HEK293 (cell line): ENCODE measurements at regions not wholly inside any gene's neighbourhood (a gene's known extent, or its start where the extent isn't known, plus 50 kb on each side); places are given as distances from the start of the nearest gene placed in this dataset.

Source experiments
- CTCF ChIA-PET: fragments of 350-600 bp; formaldehyde crosslinking; extraction: SDS; loops from one replicate; lab custom pipeline; 2021; ENCODE audit warnings: antibody characterized with exemption; lab: Yijun Ruan, JAX
- POLR2A ChIA-PET: fragments of 300-600 bp; formaldehyde crosslinking; extraction: SDS; loops from one replicate; lab custom pipeline; 2020; ENCODE audit warnings: antibody characterized with exemption, inconsistent platforms; lab: Yijun Ruan, JAX
- H3K27ac ChIP-seq: fragments of 200-500 bp; sonication (Bioruptor generic); 2 replicates; pipeline ENCODE4 v1.5.1; 2014; ENCODE audit warnings: low read depth, low read length, control low read depth, inconsistent platforms; ENCODE audit errors: extremely low read depth
- H3K36me3 ChIP-seq, 2 experiments: fragments of 200-500 bp in 1 of 2; sonication (Bioruptor generic) in 1 of 2; 1 replicate in 1 of 2; 2 replicates in 1 of 2; pipeline ENCODE4 v1.5.1; 2014 to 2017; ENCODE audit warnings: inconsistent platforms in 2 of 2, low read length in 2 of 2; ENCODE audit not compliant: control insufficient read depth in 2 of 2, insufficient read depth in 1 of 2
- H3K4me1 ChIP-seq: fragments of 200-500 bp; sonication (Bioruptor generic); 2 replicates; pipeline ENCODE4 v1.5.1; 2014; ENCODE audit warnings: mild to moderate bottlenecking, low read length, inconsistent platforms; ENCODE audit not compliant: control insufficient read depth, insufficient read depth
- H3K4me3 ChIP-seq: 2 replicates; pipeline ENCODE4 v1.5.1; 2011; ENCODE audit warnings: low read depth, mild to moderate bottlenecking, control low read depth, low read length, moderate library complexity
- H3K9me3 ChIP-seq: fragments of 200-500 bp; sonication (Bioruptor generic); 2 replicates; pipeline ENCODE4 v1.5.1; 2014; ENCODE audit warnings: low read depth, low read length, inconsistent platforms; ENCODE audit not compliant: control insufficient read depth, insufficient read depth
- CTCF ChIP-seq: fragments of 450-650 bp; formaldehyde crosslinking; IDR thresholded peaks from 2 replicates; pipeline ENCODE4 v1.5.1; 2016; ENCODE audit warnings: missing biosample characterization, missing genetic modification characterization
- PRDM10 ChIP-seq: fragments of 450-650 bp; formaldehyde crosslinking; IDR thresholded peaks from 2 replicates; pipeline ENCODE4 v1.5.1; 2016; ENCODE audit warnings: missing biosample characterization, missing genetic modification characterization
- SALL2 ChIP-seq: fragments of 450-650 bp; formaldehyde crosslinking; IDR thresholded peaks from 2 replicates; pipeline ENCODE4 v1.5.0; 2017; ENCODE audit warnings: missing biosample characterization, mild to moderate bottlenecking, missing genetic modification characterization, borderline replicate concordance
- SCRT2 ChIP-seq: fragments of 450-650 bp; formaldehyde crosslinking; IDR thresholded peaks from 2 replicates; pipeline ENCODE4 v1.5.1; 2016; ENCODE audit warnings: missing biosample characterization, missing genetic modification characterization
- ZBTB26 ChIP-seq: fragments of 450-650 bp; formaldehyde crosslinking; optimal IDR thresholded peaks from 2 replicates; pipeline ENCODE3; 2016; ENCODE audit warnings: missing biosample characterization, mild to moderate bottlenecking, missing genetic modification characterization
- ZBTB48 ChIP-seq: fragments of 450-650 bp; formaldehyde crosslinking; IDR thresholded peaks from 2 replicates; pipeline ENCODE4 v1.5.1; 2016; ENCODE audit warnings: missing biosample characterization, missing genetic modification characterization
- ZBTB8A ChIP-seq: fragments of 450-650 bp; formaldehyde crosslinking; IDR thresholded peaks from 2 replicates; pipeline ENCODE4 v1.5.1; 2016; ENCODE audit warnings: missing biosample characterization, missing genetic modification characterization
- ZIC2 ChIP-seq: fragments of 450-650 bp; formaldehyde crosslinking; IDR thresholded peaks from 2 replicates; pipeline ENCODE4 v1.5.1; 2016; ENCODE audit warnings: missing biosample characterization, missing genetic modification characterization
- ZNF157 ChIP-seq: fragments of 450-650 bp; formaldehyde crosslinking; IDR thresholded peaks from 2 replicates; pipeline ENCODE4 v1.5.1; 2016; ENCODE audit warnings: missing biosample characterization, missing genetic modification characterization
- ZNF18 ChIP-seq: fragments of 450-650 bp; formaldehyde crosslinking; IDR thresholded peaks from 2 replicates; pipeline ENCODE4 v1.5.1; 2016; ENCODE audit warnings: missing biosample characterization, missing genetic modification characterization
- ZNF350 ChIP-seq: fragments of 450-650 bp; formaldehyde crosslinking; IDR thresholded peaks from 2 replicates; pipeline ENCODE4 v1.5.0; 2017; ENCODE audit warnings: missing biosample characterization, mild to moderate bottlenecking, missing genetic modification characterization
- ZNF362 ChIP-seq: fragments of 450-650 bp; formaldehyde crosslinking; IDR thresholded peaks from 2 replicates; pipeline ENCODE4 v1.5.1; 2016; ENCODE audit warnings: missing biosample characterization, missing genetic modification characterization
- ZNF366 ChIP-seq: fragments of 450-650 bp; formaldehyde crosslinking; conservative IDR thresholded peaks from 2 replicates; pipeline ENCODE4 v1.5.1; 2016; ENCODE audit warnings: missing biosample characterization, missing genetic modification characterization
- ZNF37A ChIP-seq: fragments of 450-650 bp; IDR thresholded peaks from 2 replicates; pipeline ENCODE4 v1.5.1; 2018; ENCODE audit warnings: missing biosample characterization, missing genetic modification characterization
- ZNF555 ChIP-seq: fragments of 450-650 bp; formaldehyde crosslinking; conservative IDR thresholded peaks from 2 replicates; pipeline ENCODE4 v1.5.1; 2017; ENCODE audit warnings: missing biosample characterization, mild to moderate bottlenecking, missing genetic modification characterization, inconsistent platforms
- ZNF610 ChIP-seq: fragments of 450-650 bp; formaldehyde crosslinking; IDR thresholded peaks from 2 replicates; pipeline ENCODE4 v1.5.1; 2016; ENCODE audit warnings: missing biosample characterization, missing genetic modification characterization, borderline replicate concordance
- ZNF623 ChIP-seq: fragments of 450-650 bp; formaldehyde crosslinking; IDR thresholded peaks from 2 replicates; pipeline ENCODE4 v1.5.1; 2016; ENCODE audit warnings: missing biosample characterization, missing genetic modification characterization
- ZNF658 ChIP-seq: fragments of 450-650 bp; formaldehyde crosslinking; IDR thresholded peaks from 2 replicates; pipeline ENCODE4; 2016; ENCODE audit warnings: missing biosample characterization, missing genetic modification characterization
- ZNF777 ChIP-seq: fragments of 450-650 bp; formaldehyde crosslinking; IDR thresholded peaks from 2 replicates; pipeline ENCODE4 v1.5.1; 2017; ENCODE audit warnings: missing biosample characterization, missing genetic modification characterization, borderline replicate concordance
- ZSCAN23 ChIP-seq: fragments of 450-650 bp; formaldehyde crosslinking; IDR thresholded peaks from 2 replicates; pipeline ENCODE4 v1.5.1; 2016; ENCODE audit warnings: missing biosample characterization, missing genetic modification characterization
- ZSCAN4 ChIP-seq: fragments of 450-650 bp; formaldehyde crosslinking; IDR thresholded peaks from 2 replicates; pipeline ENCODE4 v1.5.1; 2017; ENCODE audit warnings: missing biosample characterization, missing genetic modification characterization

GRCh38 chr20:63081831-63082230 lies 75.1 kb upstream of the BHLHE23 start:
- H3K9me3 ChIP-seq, result no peaks in the 10 kb centered on the region
- H3K27ac ChIP-seq, result no peak overlapping the region
- CTCF ChIA-PET, result no interaction called here
- no peaks in the 10 kb centered on the region for H3K4me1 ChIP-seq
- no peaks in the 10 kb centered on the region for H3K36me3 ChIP-seq
- no peak overlapping the region for H3K4me3 ChIP-seq
- POLR2A ChIA-PET, result interaction anchor here (0.6 kb wide), 1 partner anchor 557 kb away, joined by 3 read pairs; no protein-coding TSS in a partner anchor
- no peak for TF ChIP-seq PRDM10 (tag by site-specific recombination)
- peak; percentile 2 for TF ChIP-seq ZBTB26
- TF ChIP-seq ZSCAN4 (tag by site-specific recombination), result no peak
- TF ChIP-seq ZNF350 (tag by site-specific recombination), result no peak
- TF ChIP-seq ZNF555, result no peak
- no peak for TF ChIP-seq CTCF (tag by site-specific recombination)
- no peak for TF ChIP-seq SALL2 (tag by site-specific recombination)

GRCh38 chr20:63081351-63081750 lies 74.6 kb upstream of the BHLHE23 start:
- no peaks in the 10 kb centered on the region for H3K36me3 ChIP-seq
- ChIA-PET CTCF (no interaction called here), POLR2A (no interaction called here)
- H3K9me3 ChIP-seq, result no peaks in the 10 kb centered on the region
- H3K4me1 ChIP-seq, result no peaks in the 10 kb centered on the region
- TF ChIP-seq PRDM10 (tag by site-specific recombination), result no peak
- TF ChIP-seq ZSCAN23, result no peak
- no peak for TF ChIP-seq ZNF37A (tag by site-specific recombination)
- TF ChIP-seq ZNF366 (tag by site-specific recombination), result no peak
- no peak for TF ChIP-seq SCRT2 (tag by site-specific recombination)
- TF ChIP-seq ZBTB48, result no peak
- TF ChIP-seq ZNF157, result no peak
- no peak for TF ChIP-seq ZNF777
- TF ChIP-seq ZIC2 (tag by site-specific recombination), result no peak
- no peak for TF ChIP-seq ZNF362 (tag by site-specific recombination)
- TF ChIP-seq ZNF610 (tag by site-specific recombination), result no peak
- TF ChIP-seq ZNF18, result no peak
- no peak for TF ChIP-seq ZNF623 (tag by site-specific recombination)
- TF ChIP-seq ZNF658 (tag by site-specific recombination), result no peak
- no peak for TF ChIP-seq ZBTB8A (tag by site-specific recombination)
- H3K27ac ChIP-seq, result no peak overlapping the region
- H3K4me3 ChIP-seq, result no peak overlapping the region
